SH-SY5Y (cell line): ENCODE measurements at regions not wholly inside any gene's neighbourhood (a gene's known extent, or its start where the extent isn't known, plus 50 kb on each side); places are given as distances from the start of the nearest gene placed in this dataset.

ENCODE experiments used
- GATA2 ChIP-seq: IDR thresholded peaks from 2 replicates; pipeline ENCODE4 v1.6.1; 2011; ENCODE audit warnings: mild to moderate bottlenecking, low read depth, low read length
- GATA3 ChIP-seq: IDR thresholded peaks from 2 replicates; pipeline ENCODE4 v1.6.1; 2011; ENCODE audit warnings: low read depth, mild to moderate bottlenecking, low read length, moderate library complexity

- TF ChIP-seq GATA3, result peak; percentile 63; the same call in 1 of the 2 replicates
- TF ChIP-seq GATA2, result peak; percentile 83
Observed at GRCh38 chr13:107860284-107860683, 355.1 kb downstream of the LIG4 start.
